ENCODE measurements at regions not wholly inside any gene's neighbourhood (a gene's known extent, or its start where the extent isn't known, plus 50 kb on each side); places are given as distances from the start of the nearest gene placed in this dataset.

DNA sequence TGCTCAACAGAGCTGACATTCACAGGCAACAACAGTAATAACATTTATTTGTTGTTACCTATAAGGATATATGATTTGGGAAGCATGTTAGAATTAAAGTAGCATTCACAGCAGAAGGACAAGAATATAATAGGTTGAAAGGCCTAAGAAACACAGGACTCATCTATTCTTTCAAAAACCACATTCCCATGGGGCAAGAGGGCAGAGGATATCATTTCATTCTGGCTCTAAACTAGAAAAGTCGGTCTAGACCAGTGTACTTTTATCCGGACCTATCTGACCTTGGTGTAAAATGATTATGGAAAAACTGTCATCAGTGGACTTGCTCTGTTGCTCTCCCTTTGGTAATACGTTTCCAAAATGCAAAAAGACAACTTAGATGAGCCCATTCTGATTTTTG is 914.7 kb upstream of the CITED2 start:
- TF ChIP-seq, protein P1, sequence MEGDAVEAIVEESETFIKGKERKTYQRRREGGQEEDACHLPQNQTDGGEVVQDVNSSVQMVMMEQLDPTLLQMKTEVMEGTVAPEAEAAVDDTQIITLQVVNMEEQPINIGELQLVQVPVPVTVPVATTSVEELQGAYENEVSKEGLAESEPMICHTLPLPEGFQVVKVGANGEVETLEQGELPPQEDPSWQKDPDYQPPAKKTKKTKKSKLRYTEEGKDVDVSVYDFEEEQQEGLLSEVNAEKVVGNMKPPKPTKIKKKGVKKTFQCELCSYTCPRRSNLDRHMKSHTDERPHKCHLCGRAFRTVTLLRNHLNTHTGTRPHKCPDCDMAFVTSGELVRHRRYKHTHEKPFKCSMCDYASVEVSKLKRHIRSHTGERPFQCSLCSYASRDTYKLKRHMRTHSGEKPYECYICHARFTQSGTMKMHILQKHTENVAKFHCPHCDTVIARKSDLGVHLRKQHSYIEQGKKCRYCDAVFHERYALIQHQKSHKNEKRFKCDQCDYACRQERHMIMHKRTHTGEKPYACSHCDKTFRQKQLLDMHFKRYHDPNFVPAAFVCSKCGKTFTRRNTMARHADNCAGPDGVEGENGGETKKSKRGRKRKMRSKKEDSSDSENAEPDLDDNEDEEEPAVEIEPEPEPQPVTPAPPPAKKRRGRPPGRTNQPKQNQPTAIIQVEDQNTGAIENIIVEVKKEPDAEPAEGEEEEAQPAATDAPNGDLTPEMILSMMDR (IDR thresholded peaks at IDR 0.05; ENCODE audit: insufficient read depth, low read length, poor library complexity, severe bottlenecking), result no peak
- no peak for TF ChIP-seq EZH2phosphoT487 (conservative IDR thresholded peaks at IDR 0.05; ENCODE audit: low read length)
